Subcutaneous abdominal adipose tissue (tissue), 5 donors: ENCODE measurements at regions not wholly inside any gene's neighbourhood (a gene's known extent, or its start where the extent isn't known, plus 50 kb on each side); places are given as distances from the start of the nearest gene placed in this dataset.

Experiments
- H3K27ac ChIP-seq: one replicate; pipeline ENCODE4 v1.7.0; 2013; ENCODE audit warnings: low read depth, mild to moderate bottlenecking, inconsistent platforms, low read length, moderate library complexity
- H3K27me3 ChIP-seq, 5 donors: one replicate each; pipeline ENCODE4 v1.7.0; 2013; ENCODE audit warnings: low read length in 5 of 5, inconsistent platforms in 1 of 5; ENCODE audit not compliant: control insufficient read depth in 5 of 5, insufficient read depth in 4 of 5
- H3K36me3 ChIP-seq, 5 donors: one replicate each; pipeline ENCODE4 v1.7.0; 2013; ENCODE audit warnings: low read length in 5 of 5; ENCODE audit not compliant: control insufficient read depth in 5 of 5, insufficient read depth in 5 of 5
- H3K4me1 ChIP-seq, 5 donors: one replicate each; pipeline ENCODE4 v1.7.0; 2013; ENCODE audit warnings: low read length in 5 of 5, mild to moderate bottlenecking in 3 of 5, moderate library complexity in 1 of 5; ENCODE audit not compliant: control insufficient read depth in 5 of 5, insufficient read depth in 5 of 5
- H3K4me3 ChIP-seq, 5 donors: one replicate each; pipeline ENCODE4 v1.7.0; 2013; ENCODE audit warnings: low read length in 5 of 5, low read depth in 1 of 5
- H3K9ac ChIP-seq, 5 donors: one replicate each; pipeline ENCODE4 v1.7.0; 2013; ENCODE audit warnings: low read length in 5 of 5, mild to moderate bottlenecking in 4 of 5, moderate library complexity in 3 of 5
- H3K9me3 ChIP-seq, 5 donors: one replicate each; pipeline ENCODE4 v1.7.0; 2013; ENCODE audit warnings: low read length in 5 of 5; ENCODE audit not compliant: control insufficient read depth in 5 of 5
- donor health status: healthy.
- donor health status: healthy.
- donor health status: healthy.
- donor health status: healthy.
- donor health status: healthy.

GRCh38 chr5:12019306-12019705 lies 115.1 kb upstream of the CTNND2 start:
- Histone ChIP-seq H3K9ac (no peak overlapping the region), H3K4me1 (peaks cover 0 to 2% (median 0%) of the 10 kb centered on the region in 5 donors), H3K9me3 (peaks cover 0 to 5% (median 0%) of the 10 kb centered on the region in 5 donors), H3K27me3 (no peaks in the 10 kb centered on the region), H3K4me3 (no peak overlapping the region), H3K27ac (no peak overlapping the region), H3K36me3 (no peaks in the 10 kb centered on the region)

- Histone ChIP-seq H3K27me3 (no peaks in the 10 kb centered on the region), H3K4me3 (no peak overlapping the region), H3K27ac (no peak overlapping the region), H3K9me3 (peaks cover 0 to 7% (median 0%) of the 10 kb centered on the region in 5 donors), H3K36me3 (no peaks in the 10 kb centered on the region), H3K4me1 (peaks cover 0 to 2% (median 0%) of the 10 kb centered on the region in 5 donors), H3K9ac (no peak overlapping the region)
Measured at GRCh38 chr5:12017007-12017406, 112.8 kb upstream of the CTNND2 start.

- H3K36me3 ChIP-seq, result no peaks in the 10 kb centered on the region
- no peak overlapping the region for H3K27ac ChIP-seq
- H3K4me1 ChIP-seq, result peaks cover 0 to 2% (median 0%) of the 10 kb centered on the region in 5 donors
- H3K9me3 ChIP-seq, result peaks cover 0 to 7% (median 0%) of the 10 kb centered on the region in 5 donors
- H3K9ac ChIP-seq, result no peak overlapping the region
- H3K4me3 ChIP-seq, result no peak overlapping the region
- H3K27me3 ChIP-seq, result no peaks in the 10 kb centered on the region
Measured at GRCh38 chr5:12016159-12016746, 112.0 kb upstream of the CTNND2 start.

GRCh38 chr5:12013351-12013750 lies 109.1 kb upstream of the CTNND2 start:
- Histone ChIP-seq H3K9me3 (peaks cover 0 to 7% (median 2%) of the 10 kb centered on the region in 5 donors), H3K9ac (no peak overlapping the region), H3K27ac (no peak overlapping the region), H3K4me1 (peaks cover 0 to 2% (median 0%) of the 10 kb centered on the region in 5 donors), H3K27me3 (no peaks in the 10 kb centered on the region), H3K36me3 (no peaks in the 10 kb centered on the region), H3K4me3 (no peak overlapping the region)

GRCh38 chr5:12003680-12004079 lies 99.4 kb upstream of the CTNND2 start:
- H3K27me3 ChIP-seq, result no peaks in the 10 kb centered on the region

GRCh38 chr5:11998397-11998796 lies 94.2 kb upstream of the CTNND2 start:
- Histone ChIP-seq H3K36me3 (no peaks in the 10 kb centered on the region), H3K27ac (no peak overlapping the region)

More at GRCh38 chr5:12003680-12004079, 99.4 kb upstream of the CTNND2 start:
- no peak overlapping the region for H3K4me3 ChIP-seq
- no peaks in the 10 kb centered on the region for H3K4me1 ChIP-seq
- no peak overlapping the region for H3K9ac ChIP-seq
- H3K36me3 ChIP-seq, result no peaks in the 10 kb centered on the region
- peaks cover 0 to 3% (median 0%) of the 10 kb centered on the region in 5 donors for H3K9me3 ChIP-seq
- H3K27ac ChIP-seq, result no peak overlapping the region

GRCh38 chr5:11997942-11998341 lies 93.7 kb upstream of the CTNND2 start:
- no peaks in the 10 kb centered on the region for H3K4me1 ChIP-seq
- no peak overlapping the region for H3K9ac ChIP-seq
- H3K4me3 ChIP-seq, result no peak overlapping the region
- no peak overlapping the region for H3K27ac ChIP-seq
- H3K9me3 ChIP-seq, result no peaks in the 10 kb centered on the region
- no peaks in the 10 kb centered on the region for H3K27me3 ChIP-seq
- no peaks in the 10 kb centered on the region for H3K36me3 ChIP-seq

More at GRCh38 chr5:11998397-11998796, 94.2 kb upstream of the CTNND2 start:
- Histone ChIP-seq H3K9ac (no peak overlapping the region), H3K4me1 (no peaks in the 10 kb centered on the region), H3K9me3 (no peaks in the 10 kb centered on the region), H3K4me3 (no peak overlapping the region), H3K27me3 (no peaks in the 10 kb centered on the region)

- Histone ChIP-seq H3K27me3 (no peaks in the 10 kb centered on the region), H3K9ac (no peak overlapping the region), H3K27ac (no peak overlapping the region), H3K4me1 (no peaks in the 10 kb centered on the region), H3K4me3 (no peak overlapping the region), H3K36me3 (no peaks in the 10 kb centered on the region), H3K9me3 (no peaks in the 10 kb centered on the region)
Measured at GRCh38 chr5:11992518-11992917, 88.3 kb upstream of the CTNND2 start.

- Histone ChIP-seq H3K27me3 (no peaks in the 10 kb centered on the region), H3K4me1 (no peaks in the 10 kb centered on the region), H3K27ac (no peak overlapping the region)
Measured at GRCh38 chr5:11985993-11986392, 81.7 kb upstream of the CTNND2 start.

GRCh38 chr5:11984196-11984595 lies 80.0 kb upstream of the CTNND2 start:
- H3K27ac ChIP-seq, result no peak overlapping the region
- no peaks in the 10 kb centered on the region for H3K4me1 ChIP-seq
- no peaks in the 10 kb centered on the region for H3K36me3 ChIP-seq
- no peak overlapping the region for H3K9ac ChIP-seq
- H3K9me3 ChIP-seq, result no peaks in the 10 kb centered on the region
- H3K4me3 ChIP-seq, result no peak overlapping the region
- no peaks in the 10 kb centered on the region for H3K27me3 ChIP-seq

More at GRCh38 chr5:11985993-11986392, 81.7 kb upstream of the CTNND2 start:
- Histone ChIP-seq H3K9ac (no peak overlapping the region), H3K9me3 (no peaks in the 10 kb centered on the region), H3K36me3 (no peaks in the 10 kb centered on the region), H3K4me3 (no peak overlapping the region)
